ENCODE measurements at regions not wholly inside any gene's neighbourhood (a gene's known extent, or its start where the extent isn't known, plus 50 kb on each side); places are given as distances from the start of the nearest gene placed in this dataset.

DNA sequence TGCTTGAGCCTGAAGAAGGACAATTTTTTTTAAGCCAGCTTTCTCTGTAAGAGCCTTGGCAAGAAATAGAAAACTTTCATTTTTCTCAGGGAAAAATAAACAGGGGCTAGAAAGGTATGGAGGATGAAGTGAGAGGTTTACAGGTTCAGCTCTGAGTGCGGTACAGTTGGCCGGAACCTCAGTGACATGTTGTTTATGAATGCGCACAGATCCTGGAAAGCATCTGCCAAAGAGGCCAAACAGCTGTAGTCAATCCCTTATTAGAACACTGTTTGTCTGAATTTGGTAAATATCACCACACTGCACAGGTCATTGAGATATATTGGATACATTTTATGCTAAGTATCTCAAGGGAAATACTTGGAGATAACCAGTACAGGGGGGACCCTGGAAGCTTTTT, 561.8 kb upstream of the MDFIC2 start (continued):
- TF ChIP-seq, protein P1, sequence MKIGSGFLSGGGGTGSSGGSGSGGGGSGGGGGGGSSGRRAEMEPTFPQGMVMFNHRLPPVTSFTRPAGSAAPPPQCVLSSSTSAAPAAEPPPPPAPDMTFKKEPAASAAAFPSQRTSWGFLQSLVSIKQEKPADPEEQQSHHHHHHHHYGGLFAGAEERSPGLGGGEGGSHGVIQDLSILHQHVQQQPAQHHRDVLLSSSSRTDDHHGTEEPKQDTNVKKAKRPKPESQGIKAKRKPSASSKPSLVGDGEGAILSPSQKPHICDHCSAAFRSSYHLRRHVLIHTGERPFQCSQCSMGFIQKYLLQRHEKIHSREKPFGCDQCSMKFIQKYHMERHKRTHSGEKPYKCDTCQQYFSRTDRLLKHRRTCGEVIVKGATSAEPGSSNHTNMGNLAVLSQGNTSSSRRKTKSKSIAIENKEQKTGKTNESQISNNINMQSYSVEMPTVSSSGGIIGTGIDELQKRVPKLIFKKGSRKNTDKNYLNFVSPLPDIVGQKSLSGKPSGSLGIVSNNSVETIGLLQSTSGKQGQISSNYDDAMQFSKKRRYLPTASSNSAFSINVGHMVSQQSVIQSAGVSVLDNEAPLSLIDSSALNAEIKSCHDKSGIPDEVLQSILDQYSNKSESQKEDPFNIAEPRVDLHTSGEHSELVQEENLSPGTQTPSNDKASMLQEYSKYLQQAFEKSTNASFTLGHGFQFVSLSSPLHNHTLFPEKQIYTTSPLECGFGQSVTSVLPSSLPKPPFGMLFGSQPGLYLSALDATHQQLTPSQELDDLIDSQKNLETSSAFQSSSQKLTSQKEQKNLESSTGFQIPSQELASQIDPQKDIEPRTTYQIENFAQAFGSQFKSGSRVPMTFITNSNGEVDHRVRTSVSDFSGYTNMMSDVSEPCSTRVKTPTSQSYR (CRISPR knock-in tag; IDR thresholded peaks at IDR 0.05), result no peak

DNA sequence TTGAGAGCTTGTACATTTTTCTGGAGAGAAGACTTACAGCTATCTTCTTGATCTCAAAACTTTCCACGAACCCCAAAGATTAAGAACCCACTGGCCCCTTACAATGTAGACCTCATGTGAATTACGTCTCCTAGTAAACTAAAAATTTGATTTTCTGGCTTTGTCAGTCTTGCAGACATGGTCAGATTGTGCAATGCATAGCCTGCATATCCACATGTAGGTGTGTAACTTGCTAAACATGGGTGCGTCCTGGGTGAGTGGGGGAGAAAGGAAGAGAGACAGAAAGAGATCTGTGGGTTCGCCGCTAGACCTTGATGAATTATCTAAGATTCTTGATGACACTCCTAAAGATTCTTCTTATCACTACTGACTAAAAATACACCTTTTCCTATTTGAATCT, 561.2 kb upstream of the MDFIC2 start:
- Mint-ChIP-seq H3K27me3 (ENCODE audit: low read depth) (no peaks in the 10 kb centered on the region), H3K36me3 (peaks cover 25% of the 10 kb centered on the region), H3K4me1 (peaks cover 11% of the 10 kb centered on the region), H3K4me3 (no peak overlapping the region), H3K27ac (no peak overlapping the region), H3K9me3 (peaks cover 47% of the 10 kb centered on the region)
- DNase-seq (ENCODE audit: low spot score) (no peak), ATAC-seq (no peak)
- POLR2A ChIA-PET, result no interaction called here
- CTCF ChIA-PET, result no interaction called here
- TF ChIP-seq, protein P2, sequence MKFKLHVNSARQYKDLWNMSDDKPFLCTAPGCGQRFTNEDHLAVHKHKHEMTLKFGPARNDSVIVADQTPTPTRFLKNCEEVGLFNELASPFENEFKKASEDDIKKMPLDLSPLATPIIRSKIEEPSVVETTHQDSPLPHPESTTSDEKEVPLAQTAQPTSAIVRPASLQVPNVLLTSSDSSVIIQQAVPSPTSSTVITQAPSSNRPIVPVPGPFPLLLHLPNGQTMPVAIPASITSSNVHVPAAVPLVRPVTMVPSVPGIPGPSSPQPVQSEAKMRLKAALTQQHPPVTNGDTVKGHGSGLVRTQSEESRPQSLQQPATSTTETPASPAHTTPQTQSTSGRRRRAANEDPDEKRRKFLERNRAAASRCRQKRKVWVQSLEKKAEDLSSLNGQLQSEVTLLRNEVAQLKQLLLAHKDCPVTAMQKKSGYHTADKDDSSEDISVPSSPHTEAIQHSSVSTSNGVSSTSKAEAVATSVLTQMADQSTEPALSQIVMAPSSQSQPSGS (CRISPR knock-in tag; IDR thresholded peaks at IDR 0.05; ENCODE audit: borderline replicate concordance, low read depth), result no peak
- TF ChIP-seq, protein P3, sequence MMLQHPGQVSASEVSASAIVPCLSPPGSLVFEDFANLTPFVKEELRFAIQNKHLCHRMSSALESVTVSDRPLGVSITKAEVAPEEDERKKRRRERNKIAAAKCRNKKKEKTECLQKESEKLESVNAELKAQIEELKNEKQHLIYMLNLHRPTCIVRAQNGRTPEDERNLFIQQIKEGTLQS (CRISPR knock-in tag; conservative IDR thresholded peaks at IDR 0.05), result no peak
- no peak for TF ChIP-seq IRF2 (CRISPR knock-in tag; IDR thresholded peaks at IDR 0.05; ENCODE audit: borderline replicate concordance, low read depth)
- TF ChIP-seq TEAD1 (CRISPR knock-in tag; IDR thresholded peaks at IDR 0.05), result no peak
- TF ChIP-seq EMX1 (CRISPR knock-in tag; IDR thresholded peaks at IDR 0.05), result no peak
- no peak for TF ChIP-seq JUN (CRISPR knock-in tag; IDR thresholded peaks at IDR 0.05)

DNA sequence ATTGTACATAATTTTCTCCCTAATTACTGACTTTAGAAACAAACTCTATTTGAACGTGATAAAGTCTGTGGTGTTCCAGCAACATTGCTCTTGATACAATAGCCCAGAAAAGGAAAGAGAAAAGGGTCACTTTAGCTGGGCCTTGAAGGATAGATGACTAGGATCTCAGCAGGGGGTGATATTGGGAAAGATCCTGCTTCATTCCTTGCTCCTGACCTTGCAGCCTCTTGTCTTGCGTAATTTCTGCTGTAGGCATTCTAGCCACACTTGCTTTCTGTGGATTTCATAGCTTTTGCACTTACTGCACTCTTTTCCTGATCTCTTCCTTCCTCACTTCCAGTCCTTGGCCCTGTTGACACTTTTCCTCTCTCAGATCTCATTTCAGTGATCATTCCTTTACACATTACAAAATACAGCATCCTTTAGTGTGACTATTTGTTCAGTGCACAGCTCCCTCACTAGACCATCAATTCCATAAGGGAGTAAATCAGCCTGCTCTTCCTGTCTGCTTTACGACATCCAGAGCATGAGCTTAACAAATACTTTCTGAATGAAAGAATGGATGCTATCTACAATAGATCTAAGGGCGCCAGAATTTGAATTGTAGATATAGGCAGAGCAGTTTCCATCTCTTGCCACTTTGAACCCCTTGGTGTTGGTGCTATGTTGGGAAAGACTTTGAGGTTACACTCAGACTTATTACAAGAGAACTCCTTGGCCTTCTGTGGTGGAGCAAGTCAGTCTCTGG, 559.6 kb upstream of the MDFIC2 start:
- ChIA-PET CTCF (no interaction called here), POLR2A (interaction anchor here (0.6 kb wide), 1 partner anchor 287 kb away, joined by 4 read pairs; no protein-coding TSS in a partner anchor)
- DNase-seq (ENCODE audit: low spot score) (no peak), ATAC-seq (no peak)
- peaks cover 45% of the 10 kb centered on the region for H3K9me3 Mint-ChIP-seq
- no peak overlapping the region for H3K27ac Mint-ChIP-seq
- TF ChIP-seq PRRX2 (CRISPR knock-in tag; IDR thresholded peaks at IDR 0.05), result no peak
- no peak for TF ChIP-seq SP1 (CRISPR knock-in tag; conservative IDR thresholded peaks at IDR 0.05)
- peaks cover 30% of the 10 kb centered on the region for H3K36me3 Mint-ChIP-seq
- H3K4me1 Mint-ChIP-seq, result peaks cover 11% of the 10 kb centered on the region
- no peak overlapping the region for H3K4me3 Mint-ChIP-seq
- no peaks in the 10 kb centered on the region for H3K27me3 Mint-ChIP-seq (ENCODE audit: low read depth)

DNA sequence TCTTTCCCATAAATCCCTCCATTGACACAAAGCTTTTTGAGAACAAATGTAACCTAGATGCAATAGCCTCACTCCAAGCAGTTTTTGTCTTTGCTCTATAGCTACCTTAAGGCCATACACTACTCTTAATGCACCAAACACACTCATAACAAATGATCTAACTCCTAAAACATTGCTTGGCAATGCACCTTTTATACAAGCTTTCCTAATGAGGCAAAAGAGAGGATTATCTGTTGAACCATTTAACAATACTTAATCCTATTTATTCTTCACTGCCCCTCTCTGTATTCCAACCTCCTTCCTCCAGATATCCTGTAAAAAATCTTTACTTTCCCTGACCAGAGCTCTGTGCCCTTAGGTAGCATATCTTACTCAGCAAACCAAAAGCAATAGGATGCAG, 558.1 kb upstream of the MDFIC2 start:
- no peak overlapping the region for H3K4me3 Mint-ChIP-seq
- no peak for ATAC-seq
- TF ChIP-seq RORB (CRISPR knock-in tag; IDR thresholded peaks at IDR 0.05) (no peak), PRRX2 (CRISPR knock-in tag; IDR thresholded peaks at IDR 0.05) (no peak), ZBTB21 (CRISPR knock-in tag; IDR thresholded peaks at IDR 0.05; ENCODE audit: borderline replicate concordance) (no peak), CREB1 (CRISPR knock-in tag; IDR thresholded peaks at IDR 0.05) (no peak)
- TF ChIP-seq, protein P4, sequence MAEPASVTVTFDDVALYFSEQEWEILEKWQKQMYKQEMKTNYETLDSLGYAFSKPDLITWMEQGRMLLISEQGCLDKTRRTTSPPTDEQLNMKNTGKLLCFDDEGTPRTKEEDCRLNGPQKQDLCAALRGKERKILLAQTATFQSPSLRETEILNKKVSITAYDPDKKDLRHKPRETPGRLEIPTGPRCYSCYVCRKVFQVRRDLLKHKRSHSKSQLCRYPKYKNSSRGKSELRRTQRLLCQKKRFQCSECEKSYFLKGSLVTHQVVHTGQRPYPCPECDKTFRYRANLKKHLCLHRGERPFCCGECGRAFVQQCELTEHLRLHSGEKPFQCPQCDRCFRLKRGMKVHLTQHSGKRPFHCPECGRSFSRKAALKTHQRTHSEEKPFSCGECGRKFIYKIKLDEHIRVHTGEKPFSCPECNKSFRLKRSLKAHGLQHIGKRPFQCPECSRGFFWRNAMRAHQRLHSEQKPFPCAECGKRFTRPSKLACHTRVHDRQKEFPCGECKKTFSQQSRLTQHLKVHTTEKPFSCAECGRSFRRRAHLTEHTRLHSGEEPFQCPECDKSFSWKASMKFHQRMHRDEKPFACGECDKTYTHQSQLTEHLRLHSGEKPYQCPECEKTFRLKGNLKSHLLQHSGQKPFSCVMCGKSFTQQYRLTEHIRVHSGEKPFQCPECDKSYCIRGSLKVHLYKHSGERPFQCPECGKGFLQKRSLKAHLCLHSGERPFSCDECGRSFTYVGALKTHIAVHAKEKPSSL (CRISPR knock-in tag; conservative IDR thresholded peaks at IDR 0.05), result no peak
- no peak overlapping the region for H3K27ac Mint-ChIP-seq
- ChIA-PET POLR2A (no interaction called here), CTCF (no interaction called here)
- H3K36me3 Mint-ChIP-seq, result peaks cover 40% of the 10 kb centered on the region
- DNase-seq (ENCODE audit: low spot score), result no peak
- no peaks in the 10 kb centered on the region for H3K27me3 Mint-ChIP-seq (ENCODE audit: low read depth)
- H3K4me1 Mint-ChIP-seq, result peaks cover 11% of the 10 kb centered on the region
- peaks cover 59% of the 10 kb centered on the region for H3K9me3 Mint-ChIP-seq

All from WTC11 (cell line).